HG02943 (cell line): ENCODE measurements at regions not wholly inside any gene's neighbourhood (a gene's known extent, or its start where the extent isn't known, plus 50 kb on each side); places are given as distances from the start of the nearest gene placed in this dataset.

Source experiments
- ATAC-seq: cut with Tn5 transposase; IDR thresholded peaks from one replicate; pipeline ENCODE4 v1.9.1; 2021; ENCODE audit warnings: mild to moderate bottlenecking, low read depth, moderate library complexity; ENCODE audit not compliant: unreplicated experiment

GRCh38 chr1:82879701-82880305 lies 1079.1 kb downstream of the ADGRL2 start:
- no peak for ATAC-seq

- ATAC-seq, result no peak
Measured at GRCh38 chr1:82875170-82875569, 1074.4 kb downstream of the ADGRL2 start.

GRCh38 chr1:82874041-82874440 lies 1073.3 kb downstream of the ADGRL2 start:
- no peak for ATAC-seq

GRCh38 chr1:82870332-82870731 lies 1069.6 kb downstream of the ADGRL2 start:
- ATAC-seq, result no peak

- ATAC-seq, result no peak
Measured at GRCh38 chr1:82867781-82868180, 1067.0 kb downstream of the ADGRL2 start.

- no peak for ATAC-seq
Measured at GRCh38 chr1:82861749-82862148, 1061.0 kb downstream of the ADGRL2 start.

- ATAC-seq, result no peak
Measured at GRCh38 chr1:82858031-82858430, 1057.3 kb downstream of the ADGRL2 start.

- ATAC-seq, result no peak
Measured at GRCh38 chr1:82849460-82849859, 1048.7 kb downstream of the ADGRL2 start.

- no peak for ATAC-seq
Measured at GRCh38 chr1:82848043-82848442, 1047.3 kb downstream of the ADGRL2 start.

GRCh38 chr1:82845866-82846265 lies 1045.1 kb downstream of the ADGRL2 start:
- ATAC-seq, result no peak

- ATAC-seq, result no peak
Measured at GRCh38 chr1:82844911-82845827, 1044.4 kb downstream of the ADGRL2 start.

- no peak for ATAC-seq
Measured at GRCh38 chr1:82844447-82844846, 1043.7 kb downstream of the ADGRL2 start.

- ATAC-seq, result no peak
Measured at GRCh38 chr1:82843876-82844275, 1043.1 kb downstream of the ADGRL2 start.

- ATAC-seq, result no peak
Measured at GRCh38 chr1:82840192-82840591, 1039.5 kb downstream of the ADGRL2 start.

- ATAC-seq, result no peak
Measured at GRCh38 chr1:82837766-82838465, 1037.2 kb downstream of the ADGRL2 start.

GRCh38 chr1:82836973-82837680 lies 1036.4 kb downstream of the ADGRL2 start:
- ATAC-seq, result no peak

- no peak for ATAC-seq
Measured at GRCh38 chr1:82836213-82836972, 1035.7 kb downstream of the ADGRL2 start.

- ATAC-seq, result no peak
Measured at GRCh38 chr1:82830690-82831380, 1030.1 kb downstream of the ADGRL2 start.

GRCh38 chr1:82829527-82829926 lies 1028.8 kb downstream of the ADGRL2 start:
- ATAC-seq, result no peak
